ENCODE measurements at regions not wholly inside any gene's neighbourhood (a gene's known extent, or its start where the extent isn't known, plus 50 kb on each side); places are given as distances from the start of the nearest gene placed in this dataset.

GRCh38 chr3:28923994-28924393 lies 356.9 kb upstream of the RBMS3 start:
- no peak overlapping the region for H3K27ac ChIP-seq

GRCh38 chr3:28924744-28925360 lies 356.0 kb upstream of the RBMS3 start:
- TF ChIP-seq CTCF (conservative IDR thresholded peaks at IDR 0.05) (no peak), ZFX (IDR thresholded peaks at IDR 0.05) (no peak)
- no peak overlapping the region for H3K27ac ChIP-seq

More at GRCh38 chr3:28923994-28924393, 356.9 kb upstream of the RBMS3 start:
- TF ChIP-seq CTCF (conservative IDR thresholded peaks at IDR 0.05) = no peak
- no peak for TF ChIP-seq ZFX (IDR thresholded peaks at IDR 0.05)

- H3K27ac ChIP-seq = no peak overlapping the region
- TF ChIP-seq CTCF (conservative IDR thresholded peaks at IDR 0.05) = no peak
- no peak for TF ChIP-seq ZFX (IDR thresholded peaks at IDR 0.05)
Observed at GRCh38 chr3:28933337-28933736, 347.5 kb upstream of the RBMS3 start.

- no peak for TF ChIP-seq ZFX (IDR thresholded peaks at IDR 0.05)
- no peak for TF ChIP-seq CTCF (conservative IDR thresholded peaks at IDR 0.05)
Observed at GRCh38 chr3:28934126-28934813, 346.6 kb upstream of the RBMS3 start.

GRCh38 chr3:28935146-28935545 lies 345.7 kb upstream of the RBMS3 start:
- no peak for TF ChIP-seq ZFX (IDR thresholded peaks at IDR 0.05)
- no peak for TF ChIP-seq CTCF (conservative IDR thresholded peaks at IDR 0.05)
- no peak overlapping the region for H3K27ac ChIP-seq

More at GRCh38 chr3:28934126-28934813, 346.6 kb upstream of the RBMS3 start:
- no peak overlapping the region for H3K27ac ChIP-seq

- TF ChIP-seq CTCF (conservative IDR thresholded peaks at IDR 0.05) (no peak), ZFX (IDR thresholded peaks at IDR 0.05) (no peak)
- H3K27ac ChIP-seq = no peak overlapping the region
Observed at GRCh38 chr3:28936154-28936553, 344.7 kb upstream of the RBMS3 start.

- no peak for TF ChIP-seq ZFX (IDR thresholded peaks at IDR 0.05)
- no peak for TF ChIP-seq CTCF (conservative IDR thresholded peaks at IDR 0.05)
- no peak overlapping the region; the same call in 1 of the 2 replicates for H3K27ac ChIP-seq
Observed at GRCh38 chr3:28940530-28940929, 340.3 kb upstream of the RBMS3 start.
